A673 (cell line): ENCODE measurements at regions not wholly inside any gene's neighbourhood (a gene's known extent, or its start where the extent isn't known, plus 50 kb on each side); places are given as distances from the start of the nearest gene placed in this dataset.
A peak's percentile ranks its signal among the peaks of the same experiment; 100 is the strongest.

Experiments
- BruUV-seq: library from RNA; stranded (reverse); fragments of 400-500 nt; replicated peaks from 2 replicates; lab custom pipeline; 2021; lab: Mats Ljungman, UMichigan
- CTCF ChIA-PET: fragments of 300-600 bp; sonication (Branson Sonifier 250); formaldehyde crosslinking; loops from one replicate; lab custom pipeline; 2022; ENCODE audit warnings: antibody characterized with exemption; lab: Charles Lee
- POLR2A ChIA-PET: fragments of 300-600 bp; sonication (Branson Sonifier 250); formaldehyde crosslinking; loops from one replicate; lab custom pipeline; 2022; ENCODE audit warnings: antibody characterized with exemption; ENCODE audit not compliant: low non-redundant PET; lab: Charles Lee
- DNase-seq: peaks from one replicate; pipeline ENCODE4 v3.0.0-alpha.2; 2015; ENCODE audit warnings: low spot score
- H3K27ac ChIP-seq: fragments of 200-600 bp; sonication (generic); 2 replicates; pipeline ENCODE4 v1.5.1; 2016; ENCODE audit warnings: mixed run types, low read depth, mild to moderate bottlenecking, mixed read lengths, antibody characterized with exemption, low read length; ENCODE audit not compliant: poor library complexity, severe bottlenecking
- H3K27me3 ChIP-seq: fragments of 200-600 bp; sonication (generic); replicated peaks from 2 replicates; pipeline ENCODE4 v1.6.1; 2017; ENCODE audit warnings: mixed run types, low read depth, mild to moderate bottlenecking, mixed read lengths, antibody characterized with exemption, low read length; ENCODE audit not compliant: insufficient read depth, poor library complexity
- H3K36me3 ChIP-seq: fragments of 200-600 bp; sonication (generic); 2 replicates; pipeline ENCODE4 v1.6.1; 2016; ENCODE audit warnings: mixed run types, mild to moderate bottlenecking, mixed read lengths, antibody characterized with exemption, low read length; ENCODE audit not compliant: insufficient read depth, poor library complexity, severe bottlenecking
- H3K4me1 ChIP-seq: fragments of 200-600 bp; sonication (generic); 2 replicates; pipeline ENCODE4 v1.6.1; 2017; ENCODE audit warnings: mixed run types, mild to moderate bottlenecking, mixed read lengths, antibody characterized with exemption, low read length; ENCODE audit not compliant: insufficient read depth, poor library complexity, severe bottlenecking
- H3K4me3 ChIP-seq: fragments of 200-600 bp; sonication (generic); 2 replicates; pipeline ENCODE4 v1.5.1; 2016; ENCODE audit warnings: low read depth, mixed run types, mild to moderate bottlenecking, mixed read lengths, low read length; ENCODE audit not compliant: poor library complexity, severe bottlenecking
- H3K9me3 ChIP-seq: fragments of 200-600 bp; sonication (generic); 2 replicates; pipeline ENCODE4 v1.6.1; 2016; ENCODE audit warnings: mixed run types, low read depth, mild to moderate bottlenecking, mixed read lengths, antibody characterized with exemption, low read length; ENCODE audit not compliant: poor library complexity, severe bottlenecking
- EZH2 ChIP-seq: fragments of 200-600 bp; sonication (generic); IDR thresholded peaks from 2 replicates; pipeline ENCODE4 v1.6.1; 2017; ENCODE audit warnings: borderline replicate concordance, low read depth, mild to moderate bottlenecking, mixed read lengths, antibody characterized with exemption, low read length; ENCODE audit not compliant: poor library complexity, severe bottlenecking
- intact Hi-C: fragments of 100-400 bp; cut with micrococcal nuclease; formaldehyde crosslinking; loops from one replicate; pipeline ENCODE4 v1.10.0; 2022; ENCODE audit not compliant: unreplicated experiment
- TF ChIP-seq, protein P1 (sequence below): fragments of 300-800, 200-600 bp; sonication (generic); conservative IDR thresholded peaks from 2 replicates; pipeline ENCODE4 v1.5.1; 2017; ENCODE audit warnings: low read depth, mild to moderate bottlenecking, antibody characterized with exemption, low read length, moderate library complexity, mixed read lengths

DNA sequence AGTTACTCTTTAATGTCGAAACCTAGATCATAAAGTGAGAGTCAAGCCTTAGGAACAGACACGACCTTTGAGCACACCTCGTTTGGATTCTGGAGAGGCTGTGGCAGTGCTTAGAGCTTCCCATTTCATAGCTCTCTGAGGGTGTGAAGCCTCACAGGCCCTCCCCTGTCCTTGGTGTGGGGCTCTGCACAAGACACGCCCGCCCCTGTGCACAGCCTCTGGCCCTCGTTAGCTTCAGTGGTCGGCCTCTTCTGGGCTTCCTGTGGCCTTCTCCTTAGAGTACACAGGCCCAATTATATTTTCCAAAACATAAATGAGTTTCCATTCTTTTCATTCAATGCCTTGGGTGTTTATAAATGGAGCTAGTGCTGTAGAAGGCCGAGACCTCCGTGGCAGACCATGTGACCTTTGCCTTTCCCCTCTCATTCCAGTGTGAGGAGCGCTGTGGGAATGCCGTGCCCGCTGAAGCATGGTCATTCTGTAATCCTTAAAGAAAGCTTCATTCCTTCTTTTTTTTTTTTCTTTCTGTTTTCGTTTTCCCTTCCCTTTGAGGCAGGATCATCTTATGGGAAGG is 208.6 kb downstream of the DCDC2C start:
- no peak for TF ChIP-seq EZH2
- TF ChIP-seq, protein P1, sequence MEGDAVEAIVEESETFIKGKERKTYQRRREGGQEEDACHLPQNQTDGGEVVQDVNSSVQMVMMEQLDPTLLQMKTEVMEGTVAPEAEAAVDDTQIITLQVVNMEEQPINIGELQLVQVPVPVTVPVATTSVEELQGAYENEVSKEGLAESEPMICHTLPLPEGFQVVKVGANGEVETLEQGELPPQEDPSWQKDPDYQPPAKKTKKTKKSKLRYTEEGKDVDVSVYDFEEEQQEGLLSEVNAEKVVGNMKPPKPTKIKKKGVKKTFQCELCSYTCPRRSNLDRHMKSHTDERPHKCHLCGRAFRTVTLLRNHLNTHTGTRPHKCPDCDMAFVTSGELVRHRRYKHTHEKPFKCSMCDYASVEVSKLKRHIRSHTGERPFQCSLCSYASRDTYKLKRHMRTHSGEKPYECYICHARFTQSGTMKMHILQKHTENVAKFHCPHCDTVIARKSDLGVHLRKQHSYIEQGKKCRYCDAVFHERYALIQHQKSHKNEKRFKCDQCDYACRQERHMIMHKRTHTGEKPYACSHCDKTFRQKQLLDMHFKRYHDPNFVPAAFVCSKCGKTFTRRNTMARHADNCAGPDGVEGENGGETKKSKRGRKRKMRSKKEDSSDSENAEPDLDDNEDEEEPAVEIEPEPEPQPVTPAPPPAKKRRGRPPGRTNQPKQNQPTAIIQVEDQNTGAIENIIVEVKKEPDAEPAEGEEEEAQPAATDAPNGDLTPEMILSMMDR: no peak
- Histone ChIP-seq H3K27ac (no peak overlapping the region), H3K36me3 (no peaks in the 10 kb centered on the region), H3K4me1 (peaks cover 19% of the 10 kb centered on the region), H3K4me3 (no peak overlapping the region), H3K27me3 (no peaks in the 10 kb centered on the region), H3K9me3 (no peaks in the 10 kb centered on the region)
- no TSS peak for BruUV-seq
- no peak for DNase-seq
- intact Hi-C loops: no loop called here
- CTCF ChIA-PET: no interaction called here
- POLR2A ChIA-PET: no interaction called here

DNA sequence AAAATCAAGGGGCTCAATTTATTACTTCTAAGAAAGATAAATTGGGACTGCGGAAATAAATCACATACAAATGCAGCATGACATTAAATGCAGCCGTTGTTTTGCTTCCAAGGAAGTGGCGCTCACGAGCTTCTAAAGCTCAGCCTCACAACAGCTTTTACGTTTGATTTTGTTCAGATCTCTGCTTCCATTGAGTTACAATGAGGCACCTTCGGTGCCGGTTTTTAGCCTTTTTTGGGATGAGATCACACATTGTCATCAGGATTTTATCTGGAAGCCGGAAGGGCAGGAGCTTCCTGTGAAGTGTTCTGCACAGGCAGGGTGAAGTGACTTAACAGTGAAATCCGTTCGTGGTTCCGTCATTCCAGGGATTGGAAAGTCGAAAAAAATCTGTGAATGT is 209.8 kb downstream of the DCDC2C start:
- H3K4me3 ChIP-seq: no peak overlapping the region
- no peaks in the 10 kb centered on the region for H3K27me3 ChIP-seq
- peaks cover 19% of the 10 kb centered on the region for H3K4me1 ChIP-seq
- H3K36me3 ChIP-seq: no peaks in the 10 kb centered on the region
- peak overlapping the region; percentile 42 for H3K27ac ChIP-seq
- BruUV-seq: no TSS peak
- H3K9me3 ChIP-seq: no peaks in the 10 kb centered on the region
- DNase-seq: peak; percentile 37
- POLR2A ChIA-PET: interaction anchor here (0.6 kb wide), 1 partner anchor 978 kb away, joined by 3 read pairs; no protein-coding TSS in a partner anchor
- TF ChIP-seq, protein P1: no peak
- TF ChIP-seq EZH2: no peak
- CTCF ChIA-PET: interaction anchor here (0.6 to 1.0 kb wide), 2 partner anchors 86 to 850 kb away, joined by 3 read pairs; no protein-coding TSS in a partner anchor
- intact Hi-C loops: no loop called here

DNA sequence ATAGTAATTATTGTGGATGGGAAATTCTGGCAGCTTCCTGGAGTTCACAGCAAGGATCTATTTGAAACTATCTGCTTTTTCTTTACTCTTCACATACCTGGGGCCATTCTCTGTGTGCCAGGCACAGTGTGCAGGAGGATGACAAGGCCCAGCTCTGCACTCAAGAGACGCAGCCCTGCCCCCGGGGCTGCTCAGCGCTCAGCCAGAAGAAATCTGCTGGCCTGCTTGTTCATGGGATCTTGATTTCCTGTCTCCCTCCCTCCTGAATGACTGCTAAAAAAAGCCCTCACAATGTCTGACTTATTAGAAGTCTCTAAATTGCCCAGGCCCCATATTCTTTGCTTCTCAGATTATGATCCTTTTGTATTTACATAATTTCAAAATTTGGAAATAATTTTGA is 210.9 kb downstream of the DCDC2C start:
- Histone ChIP-seq H3K4me3 (no peak overlapping the region), H3K36me3 (no peaks in the 10 kb centered on the region), H3K9me3 (no peaks in the 10 kb centered on the region), H3K27ac (no peak overlapping the region), H3K4me1 (peaks cover 19% of the 10 kb centered on the region), H3K27me3 (no peaks in the 10 kb centered on the region)
- POLR2A ChIA-PET: no interaction called here
- peak; percentile 18 for DNase-seq
- CTCF ChIA-PET: no interaction called here
- intact Hi-C loops: no loop called here
- TF ChIP-seq, protein P1: no peak
- no peak for TF ChIP-seq EZH2
- BruUV-seq: no TSS peak
